ENCODE measurements at regions not wholly inside any gene's neighbourhood (a gene's known extent, or its start where the extent isn't known, plus 50 kb on each side); places are given as distances from the start of the nearest gene placed in this dataset.

DNA sequence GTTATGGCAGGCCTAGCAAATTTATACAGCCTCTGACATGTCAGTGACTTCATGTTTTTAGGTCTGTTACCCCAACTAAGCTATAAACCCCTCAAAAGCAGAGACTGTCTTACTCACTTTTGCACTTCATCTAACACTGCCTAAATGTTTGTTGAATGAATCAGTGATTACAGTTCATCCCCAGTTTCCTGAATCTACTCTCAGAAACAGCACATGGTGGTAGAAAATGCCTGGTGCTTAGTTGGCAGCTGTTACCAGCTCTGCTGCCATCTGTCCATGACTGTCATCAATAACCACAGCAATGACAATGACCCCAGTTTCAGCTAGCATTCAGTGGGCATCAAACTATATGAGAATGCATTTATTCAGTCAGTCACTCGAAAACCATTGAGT is 110.5 kb upstream of the SERBP1 start:
- no peak for FAIRE-seq
- Histone ChIP-seq H3K27ac (ENCODE audit: low read depth, low read length) (no peak overlapping the region), H3K18ac (ENCODE audit: extremely low read depth, low read length) (no peak overlapping the region), H3K4me2 (ENCODE audit: insufficient read depth in 1 of 2, low read depth in 2 of 2, low read length in 2 of 2) (no peak overlapping the region), H2BK12ac (ENCODE audit: low read depth, low read length) (no peak overlapping the region), H3K14ac (ENCODE audit: insufficient read length) (no peak overlapping the region), H2AK5ac (ENCODE audit: low read depth, low read length) (no peak overlapping the region), H2BK15ac (ENCODE audit: low read length) (no peak overlapping the region), H2BK120ac (replicated peaks; ENCODE audit: low read depth, low read length) (no peak overlapping the region), H3K23me2 (ENCODE audit: low read depth, low read length) (no peaks in the 10 kb centered on the region), H2AFZ (ENCODE audit: low read length) (no peak overlapping the region), H3K4me1 (replicated peaks in 1 of 4; ENCODE audit: control insufficient read depth in 3 of 4, insufficient read depth in 4 of 4, low read length in 3 of 4) (no peaks in the 10 kb centered on the region), H3K4me3 (ENCODE audit: extremely low read depth in 1 of 4, insufficient read depth in 2 of 4, low read depth in 3 of 4, low read length in 4 of 4) (no peak overlapping the region), H4K5ac (ENCODE audit: insufficient read length, low read depth, low read length) (no peak overlapping the region), H3K9me3 (ENCODE audit: insufficient read depth in 2 of 2, low read depth in 1 of 2, low read length in 1 of 2) (no peaks in the 10 kb centered on the region), H4K8ac (ENCODE audit: extremely low read depth, insufficient read depth, low read length) (no peak overlapping the region), H3K23ac (ENCODE audit: insufficient read length) (no peak overlapping the region), H3K27me3 (replicated peaks in 1 of 4; ENCODE audit: control insufficient read depth in 3 of 4, extremely low read depth in 1 of 4, insufficient read depth in 3 of 4, low read length in 3 of 4) (no peaks in the 10 kb centered on the region), H4K20me1 (replicated peaks in 1 of 2; ENCODE audit: control insufficient read depth in 1 of 2, insufficient read depth in 2 of 2, low read length in 2 of 2) (no peaks in the 10 kb centered on the region), H3K79me1 (ENCODE audit: low read depth, low read length) (no peaks in the 10 kb centered on the region), H3K36me3 (ENCODE audit: control insufficient read depth in 2 of 4, insufficient read depth in 4 of 4, low read length in 3 of 4) (no peaks in the 10 kb centered on the region), H3K9ac (replicated peaks in 1 of 4; ENCODE audit: extremely low read depth in 1 of 4, low read depth in 3 of 4, low read length in 3 of 4) (no peak overlapping the region), H2BK5ac (ENCODE audit: low read depth, low read length) (no peak overlapping the region), H3K4ac (replicated peaks; ENCODE audit: insufficient read length, low read depth, low read length) (no peak overlapping the region), H3K56ac (replicated peaks; ENCODE audit: insufficient read length, low read depth, low read length) (no peak overlapping the region), H2BK20ac (ENCODE audit: low read length) (no peak overlapping the region), H4K91ac (replicated peaks; ENCODE audit: insufficient read length, low read length) (no peak overlapping the region), H3K79me2 (ENCODE audit: control insufficient read depth in 1 of 2, insufficient read depth in 2 of 2, low read length in 2 of 2) (no peaks in the 10 kb centered on the region)
- no peak for DNase-seq (ENCODE audit: low read depth in 1 of 2, low spot score in 2 of 2)
- TF ChIP-seq PHF8 (conservative IDR thresholded peaks at IDR 0.05; ENCODE audit: low read depth, low read length) = no peak
- TF ChIP-seq KDM4A (IDR thresholded peaks at IDR 0.05; ENCODE audit: low read depth, low read length, severe bottlenecking) = no peak
- no peak for TF ChIP-seq EGR1 (IDR thresholded peaks at IDR 0.05; ENCODE audit: borderline replicate concordance, low read depth, low read length)
- TF ChIP-seq CBX8 (IDR thresholded peaks at IDR 0.05; ENCODE audit: borderline replicate concordance, low read depth, low read length) = no peak
- no peak for TF ChIP-seq TEAD4 (IDR thresholded peaks at IDR 0.05; ENCODE audit: low read depth, low read length)
- no peak for TF ChIP-seq CEBPB (IDR thresholded peaks at IDR 0.05; ENCODE audit: low read depth, low read length)
- ChIA-PET POLR2A (ENCODE audit: partially characterized antibody) (no interaction called here), CTCF (ENCODE audit: partially characterized antibody) (interaction anchor here (0.7 to 10.6 kb wide), 19 partner anchors 8 to 273 kb away, joined by 3 to 214 read pairs (median 4); no protein-coding TSS in a partner anchor)
- WGBS, 2 experiments (ENCODE audit: extremely low coverage in 1 of 2, insufficient coverage in 1 of 2, insufficient read length in 1 of 2, insufficient replicate concordance in 2 of 2, low coverage in 1 of 2, low lambda C conversion rate in 2 of 2, missing lambda C conversion rate in 1 of 2) = 84% methylated on average over 1 of the region's 1 CpG; no CpG with 5 or more reads in 1 of the 2 experiments

All from H1 (cell line).